Fibroblast of villous mesenchyme (primary cell): ENCODE measurements at regions not wholly inside any gene's neighbourhood (a gene's known extent, or its start where the extent isn't known, plus 50 kb on each side); places are given as distances from the start of the nearest gene placed in this dataset.
A peak's percentile ranks its signal among the peaks of the same experiment; 100 is the strongest.

Experiments used
- DNase-seq: peaks from one replicate; pipeline ENCODE4 v3.0.0-alpha.2; 2010; ENCODE audit warnings: low read depth
- H3K4me3 ChIP-seq: 2 replicates; pipeline ENCODE4 v1.5.1; 2011; ENCODE audit warnings: low read depth, mild to moderate bottlenecking, low read length
- CTCF ChIP-seq: IDR thresholded peaks from 2 replicates; pipeline ENCODE4 v1.5.1; 2012; ENCODE audit warnings: low read depth, mild to moderate bottlenecking, low read length; ENCODE audit not compliant: insufficient read depth

DNA sequence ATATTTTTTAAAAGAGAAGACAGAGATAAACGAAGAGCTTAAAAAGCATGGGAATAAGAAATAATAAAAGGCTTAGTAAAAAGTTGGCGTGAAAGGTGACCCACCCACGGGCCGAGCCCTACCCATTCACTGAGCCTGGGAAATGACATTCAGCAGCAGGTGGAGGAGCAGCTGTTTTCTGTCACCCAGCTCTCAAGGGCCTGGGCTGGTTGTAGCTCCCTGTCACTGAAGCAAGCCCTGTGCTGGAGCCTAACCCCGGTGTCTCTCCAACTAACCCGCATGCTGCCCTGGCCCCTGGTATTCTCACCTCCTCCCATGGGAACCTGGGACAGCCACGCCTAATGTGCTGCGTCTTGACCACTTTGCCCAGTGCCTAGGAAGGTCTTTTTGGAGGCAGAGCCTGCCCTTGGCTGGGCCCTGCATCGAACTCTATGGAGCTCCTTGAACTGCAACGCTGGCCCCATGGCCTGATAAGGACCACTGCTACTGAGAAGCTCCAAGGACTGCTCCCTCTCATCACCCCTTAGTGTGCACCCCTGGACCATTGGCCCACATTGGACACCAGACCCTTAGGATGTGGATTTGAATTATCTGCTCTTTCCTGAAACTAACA lies 68.8 kb upstream of the IYD start:
- DNase-seq, result no peak
- no peak overlapping the region for H3K4me3 ChIP-seq
- TF ChIP-seq CTCF, result no peak

DNA sequence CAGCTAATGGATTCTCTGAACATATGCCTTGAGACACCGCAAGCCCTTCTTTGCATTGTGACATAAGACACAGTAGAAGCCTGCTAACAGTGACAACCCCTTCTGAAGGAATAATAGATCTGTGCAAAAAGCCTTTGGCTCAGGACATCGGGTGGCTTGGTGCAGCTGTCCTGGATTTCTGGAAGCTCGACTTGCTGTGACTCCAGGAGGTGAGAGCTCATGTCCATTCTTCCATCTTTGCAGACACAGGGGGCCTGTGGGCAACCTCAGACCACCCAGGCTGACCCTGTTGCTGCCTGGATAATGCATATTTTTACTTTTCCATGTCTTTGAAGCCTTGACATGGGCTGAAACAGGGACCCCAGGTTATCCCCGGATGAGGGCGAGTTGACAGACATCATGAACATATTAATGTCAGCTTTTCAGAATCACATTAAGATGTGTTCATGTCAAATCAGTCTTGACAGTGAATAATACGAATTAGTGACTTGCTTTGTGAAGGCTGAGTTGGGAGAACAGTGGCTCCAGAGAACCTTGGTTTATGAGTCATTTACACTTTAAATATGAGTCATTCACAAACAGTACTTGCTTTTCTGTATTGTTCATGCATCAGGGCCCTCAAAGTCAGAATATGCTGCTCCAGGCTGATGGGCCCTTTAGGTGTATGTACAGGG lies 66.8 kb upstream of the IYD start:
- TF ChIP-seq CTCF, result no peak
- no peak overlapping the region for H3K4me3 ChIP-seq
- peak; percentile 30 for DNase-seq

DNA sequence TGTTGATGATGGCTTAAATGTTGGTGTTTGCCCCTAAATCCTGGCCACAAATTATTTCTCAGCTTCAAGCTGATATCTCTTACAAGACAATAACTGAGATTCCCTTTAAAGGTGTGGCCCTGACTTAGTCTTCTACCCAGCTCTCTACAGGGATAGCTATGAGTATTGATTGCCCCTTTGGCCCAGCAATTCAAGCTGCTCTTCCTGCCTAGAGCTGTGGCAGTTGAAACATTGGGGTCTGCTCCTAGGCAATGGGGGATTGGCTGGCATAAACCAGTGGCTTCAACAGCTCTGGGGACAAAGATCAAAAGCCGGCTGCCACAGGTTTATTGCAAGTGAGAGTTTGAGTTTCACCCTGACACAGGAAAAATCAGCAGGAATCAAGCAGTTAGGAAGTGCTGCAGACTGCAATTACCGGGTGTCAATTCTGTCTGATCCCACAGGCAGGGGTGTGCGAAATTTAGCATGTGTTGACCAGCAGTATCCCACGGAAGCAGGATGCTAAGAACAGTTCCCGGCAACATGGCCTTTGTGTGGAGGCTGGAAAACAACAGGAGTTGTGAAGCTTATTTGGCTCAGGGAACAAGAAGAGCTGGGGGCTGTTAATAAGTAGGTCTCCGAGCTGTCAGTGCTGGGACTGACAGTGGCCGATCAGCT lies 66.2 kb upstream of the IYD start:
- no peak overlapping the region for H3K4me3 ChIP-seq
- no peak for TF ChIP-seq CTCF
- DNase-seq, result no peak

DNA sequence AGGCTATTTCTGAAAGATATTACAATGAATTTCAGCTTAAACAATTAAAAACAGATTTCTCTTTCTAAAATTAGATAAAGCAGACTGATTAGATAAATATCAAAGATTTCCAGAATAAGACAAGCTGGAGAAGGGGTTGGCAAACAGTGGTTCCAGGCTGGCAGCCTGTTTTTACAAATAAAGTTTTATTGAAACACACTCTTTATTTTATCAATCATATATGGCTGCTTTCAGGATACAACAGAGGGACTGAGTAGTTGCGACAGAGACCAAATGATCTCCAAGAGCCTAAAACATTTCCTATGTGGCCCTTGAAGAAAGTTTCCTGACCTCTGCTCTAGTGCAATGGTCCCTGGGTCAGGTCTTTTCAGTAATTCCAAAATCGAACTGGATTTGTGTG lies 65.6 kb upstream of the IYD start:
- H3K4me3 ChIP-seq, result no peak overlapping the region
- DNase-seq, result no peak
- TF ChIP-seq CTCF, result no peak

GRCh38 chr6:150304429-150304828 lies 64.4 kb upstream of the IYD start:
- DNase-seq, result no peak
- H3K4me3 ChIP-seq, result no peak overlapping the region

DNA sequence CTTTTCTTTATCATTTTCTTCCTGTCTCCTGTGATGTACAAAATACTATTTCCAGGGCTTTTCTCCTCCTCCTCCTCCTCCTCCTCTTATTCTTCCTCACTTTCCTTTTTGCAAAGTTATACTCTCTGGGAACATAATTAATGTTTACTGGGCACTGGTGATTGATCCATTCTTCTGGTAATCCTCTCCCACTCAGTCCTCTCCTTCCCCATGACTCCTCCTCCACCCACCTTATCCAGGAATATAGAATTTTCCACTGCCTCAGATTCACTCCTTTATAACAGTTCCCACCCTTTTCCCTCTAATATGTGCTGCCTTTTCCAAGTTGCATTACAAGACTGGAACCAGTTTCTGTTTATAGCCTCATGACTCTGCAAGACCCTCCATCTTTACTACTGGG lies 62.5 kb upstream of the IYD start:
- no peak overlapping the region for H3K4me3 ChIP-seq
- TF ChIP-seq CTCF, result no peak
- DNase-seq, result no peak

More at GRCh38 chr6:150304429-150304828, 64.4 kb upstream of the IYD start:
- TF ChIP-seq CTCF, result no peak
